GM21723 (cell line): ENCODE measurements at regions not wholly inside any gene's neighbourhood (a gene's known extent, or its start where the extent isn't known, plus 50 kb on each side); places are given as distances from the start of the nearest gene placed in this dataset.

Source experiments
- ATAC-seq: cut with Tn5 transposase; IDR thresholded peaks from one replicate; pipeline ENCODE4 v1.9.1; 2021; ENCODE audit warnings: mild to moderate bottlenecking, moderate library complexity; ENCODE audit not compliant: unreplicated experiment

- ATAC-seq: no peak
Observed at GRCh38 chr4:149136951-149137620, 678.6 kb downstream of the IQCM start.

GRCh38 chr4:149135062-149135461 is 680.6 kb downstream of the IQCM start:
- no peak for ATAC-seq

- ATAC-seq: no peak
Observed at GRCh38 chr4:149121023-149121404, 678.8 kb upstream of the NR3C2 start.

GRCh38 chr4:149120331-149121022 is 678.3 kb upstream of the NR3C2 start:
- ATAC-seq: no peak

- ATAC-seq: no peak
Observed at GRCh38 chr4:149116806-149117205, 674.6 kb upstream of the NR3C2 start.

- ATAC-seq: no peak
Observed at GRCh38 chr4:149113804-149114430, 671.7 kb upstream of the NR3C2 start.

- ATAC-seq: no peak
Observed at GRCh38 chr4:149112109-149112508, 669.9 kb upstream of the NR3C2 start.

GRCh38 chr4:149110481-149110880 is 668.3 kb upstream of the NR3C2 start:
- no peak for ATAC-seq

- no peak for ATAC-seq
Observed at GRCh38 chr4:149108626-149109025, 666.4 kb upstream of the NR3C2 start.

GRCh38 chr4:149102765-149103164 is 660.6 kb upstream of the NR3C2 start:
- ATAC-seq: no peak

- no peak for ATAC-seq
Observed at GRCh38 chr4:149101649-149102048, 659.4 kb upstream of the NR3C2 start.

- ATAC-seq: no peak
Observed at GRCh38 chr4:149095811-149096210, 653.6 kb upstream of the NR3C2 start.

- ATAC-seq: no peak
Observed at GRCh38 chr4:149095001-149095400, 652.8 kb upstream of the NR3C2 start.

GRCh38 chr4:149084144-149084543 is 641.9 kb upstream of the NR3C2 start:
- no peak for ATAC-seq

- no peak for ATAC-seq
Observed at GRCh38 chr4:149077181-149077580, 635.0 kb upstream of the NR3C2 start.

GRCh38 chr4:149076401-149076800 is 634.2 kb upstream of the NR3C2 start:
- ATAC-seq: no peak

- no peak for ATAC-seq
Observed at GRCh38 chr4:149072384-149072783, 630.2 kb upstream of the NR3C2 start.

- ATAC-seq: no peak
Observed at GRCh38 chr4:149065753-149066152, 623.5 kb upstream of the NR3C2 start.

- no peak for ATAC-seq
Observed at GRCh38 chr4:149062997-149063396, 620.8 kb upstream of the NR3C2 start.

GRCh38 chr4:149057594-149057993 is 615.4 kb upstream of the NR3C2 start:
- ATAC-seq: no peak

- no peak for ATAC-seq
Observed at GRCh38 chr4:149056615-149057014, 614.4 kb upstream of the NR3C2 start.

GRCh38 chr4:149055624-149056023 is 613.4 kb upstream of the NR3C2 start:
- ATAC-seq: no peak
